DND-41 (cell line): ENCODE measurements at regions not wholly inside any gene's neighbourhood (a gene's known extent, or its start where the extent isn't known, plus 50 kb on each side); places are given as distances from the start of the nearest gene placed in this dataset.
"Not testable (repeated sequence)": the region's sequence is repeated elsewhere in the genome, so short reads cannot be mapped to it uniquely, and the experiment has no call there.

Experiments used
- ATAC-seq: fragments of 200-7000 bp; cut with Tn5 transposase; 3 replicates; pipeline ENCODE4 v1.9.1; 2021; ENCODE audit warnings: low read depth; ENCODE audit not compliant: insufficient read depth
- DNase-seq: peaks from one replicate; pipeline ENCODE4 v3.0.0-alpha.2; 2020
- H2AFZ ChIP-seq: 2 replicates; pipeline ENCODE4 v1.6.0; 2012; ENCODE audit warnings: low read depth, low read length
- H3K27ac ChIP-seq: 2 replicates; pipeline ENCODE4 v1.5.1; 2012; ENCODE audit warnings: low read length, inconsistent platforms
- H3K27me3 ChIP-seq: fragments of 200-600 bp; sonication (generic); 2 replicates; pipeline ENCODE4 v1.6.0; 2012; ENCODE audit warnings: low read length, mild to moderate bottlenecking, inconsistent platforms; ENCODE audit not compliant: insufficient read depth, poor library complexity
- H3K36me3 ChIP-seq: 2 replicates; pipeline ENCODE4 v1.5.1; 2012; ENCODE audit warnings: low read length, inconsistent platforms; ENCODE audit not compliant: insufficient read depth
- H3K4me1 ChIP-seq: 2 replicates; pipeline ENCODE4 v1.5.1; 2012; ENCODE audit warnings: mild to moderate bottlenecking, low read length; ENCODE audit not compliant: insufficient read depth
- H3K4me2 ChIP-seq: 2 replicates; pipeline ENCODE4 v1.6.0; 2012; ENCODE audit warnings: mild to moderate bottlenecking, moderate library complexity, low read length, inconsistent platforms; ENCODE audit not compliant: insufficient read depth
- H3K4me3 ChIP-seq, 2 experiments: fragments of 200-600 bp in 1 of 2; shearing (Covaris generic) in 1 of 2; 2 replicates each; pipeline ENCODE4 v1.5.1; 2012 to 2016; ENCODE audit warnings: inconsistent platforms in 2 of 2, low read length in 2 of 2, mild to moderate bottlenecking in 2 of 2, low read depth in 1 of 2, moderate library complexity in 1 of 2
- H3K79me2 ChIP-seq: 2 replicates; pipeline ENCODE4 v1.6.0; 2012; ENCODE audit warnings: low read length, inconsistent platforms; ENCODE audit not compliant: insufficient read depth
- H3K9ac ChIP-seq: 2 replicates; pipeline ENCODE4 v1.6.0; 2012; ENCODE audit warnings: low read depth, mild to moderate bottlenecking, inconsistent platforms, low read length, moderate library complexity
- H3K9me3 ChIP-seq: 2 replicates; pipeline ENCODE4 v1.5.1; 2012; ENCODE audit warnings: low read length, moderate library complexity, mild to moderate bottlenecking, inconsistent platforms; ENCODE audit not compliant: insufficient read depth, severe bottlenecking
- H4K20me1 ChIP-seq: 2 replicates; pipeline ENCODE4 v1.6.0; 2012; ENCODE audit warnings: low read length; ENCODE audit not compliant: insufficient read depth
- EZH2 ChIP-seq: IDR thresholded peaks from 3 replicates; pipeline ENCODE4 v1.6.1; 2012; ENCODE audit warnings: borderline replicate concordance, low read depth, mild to moderate bottlenecking, moderate library complexity, low read length, inconsistent platforms; ENCODE audit not compliant: severe bottlenecking
- TF ChIP-seq, protein P1 (sequence below): IDR thresholded peaks from 2 replicates; pipeline ENCODE4 v1.5.1; 2012; ENCODE audit warnings: borderline replicate concordance, low read length, moderate library complexity, mild to moderate bottlenecking; ENCODE audit not compliant: poor library complexity, severe bottlenecking; ENCODE audit errors: extremely low read depth

DNA sequence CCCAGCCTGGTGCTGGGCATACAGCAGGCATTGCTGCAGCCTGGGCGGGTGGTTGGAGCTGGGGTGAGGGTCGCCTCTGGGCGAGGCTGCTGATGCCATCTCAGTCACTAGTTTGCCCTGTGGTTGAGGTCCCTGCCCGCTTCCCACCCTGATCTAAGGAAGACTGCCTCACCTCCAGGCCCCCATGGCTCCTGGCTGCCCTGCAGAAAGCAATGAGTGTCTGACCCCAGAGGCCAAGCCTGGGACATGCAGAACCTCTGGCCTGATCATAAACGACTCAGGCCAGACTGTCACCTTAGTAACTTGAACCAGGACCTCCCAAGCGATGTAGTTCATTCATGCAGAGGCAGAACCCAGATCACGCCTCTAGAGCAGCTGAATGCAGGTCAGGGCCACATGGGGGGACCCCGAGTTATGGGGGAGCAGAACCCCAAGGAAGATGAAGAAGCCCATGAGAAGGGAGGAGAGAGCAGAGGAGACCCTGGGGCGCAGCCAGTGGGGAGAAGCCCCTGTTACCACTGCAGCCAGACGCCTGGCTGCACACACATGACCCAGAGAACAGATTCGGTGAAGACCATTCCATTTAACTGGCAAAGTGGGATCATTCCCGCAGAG is 213.9 kb downstream of the TBC1D2B start:
- TF ChIP-seq, protein P1, sequence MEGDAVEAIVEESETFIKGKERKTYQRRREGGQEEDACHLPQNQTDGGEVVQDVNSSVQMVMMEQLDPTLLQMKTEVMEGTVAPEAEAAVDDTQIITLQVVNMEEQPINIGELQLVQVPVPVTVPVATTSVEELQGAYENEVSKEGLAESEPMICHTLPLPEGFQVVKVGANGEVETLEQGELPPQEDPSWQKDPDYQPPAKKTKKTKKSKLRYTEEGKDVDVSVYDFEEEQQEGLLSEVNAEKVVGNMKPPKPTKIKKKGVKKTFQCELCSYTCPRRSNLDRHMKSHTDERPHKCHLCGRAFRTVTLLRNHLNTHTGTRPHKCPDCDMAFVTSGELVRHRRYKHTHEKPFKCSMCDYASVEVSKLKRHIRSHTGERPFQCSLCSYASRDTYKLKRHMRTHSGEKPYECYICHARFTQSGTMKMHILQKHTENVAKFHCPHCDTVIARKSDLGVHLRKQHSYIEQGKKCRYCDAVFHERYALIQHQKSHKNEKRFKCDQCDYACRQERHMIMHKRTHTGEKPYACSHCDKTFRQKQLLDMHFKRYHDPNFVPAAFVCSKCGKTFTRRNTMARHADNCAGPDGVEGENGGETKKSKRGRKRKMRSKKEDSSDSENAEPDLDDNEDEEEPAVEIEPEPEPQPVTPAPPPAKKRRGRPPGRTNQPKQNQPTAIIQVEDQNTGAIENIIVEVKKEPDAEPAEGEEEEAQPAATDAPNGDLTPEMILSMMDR, result no peak
- no peak for TF ChIP-seq EZH2
- ATAC-seq, result no peak
- H3K79me2 ChIP-seq, result no peaks in the 10 kb centered on the region
- no peaks in the 10 kb centered on the region; the same call in 1 of the 2 replicates for H4K20me1 ChIP-seq
- no peaks in the 10 kb centered on the region for H3K4me1 ChIP-seq
- peaks cover 14% of the 10 kb centered on the region for H3K27me3 ChIP-seq
- H2AFZ ChIP-seq, result no peak overlapping the region
- H3K9ac ChIP-seq, result no peak overlapping the region
- no peaks in the 10 kb centered on the region for H3K36me3 ChIP-seq
- H3K9me3 ChIP-seq, result no peaks in the 10 kb centered on the region
- no peak overlapping the region for H3K4me3 ChIP-seq
- no peak for DNase-seq
- H3K4me2 ChIP-seq, result no peak overlapping the region
- H3K27ac ChIP-seq, result no peak overlapping the region

DNA sequence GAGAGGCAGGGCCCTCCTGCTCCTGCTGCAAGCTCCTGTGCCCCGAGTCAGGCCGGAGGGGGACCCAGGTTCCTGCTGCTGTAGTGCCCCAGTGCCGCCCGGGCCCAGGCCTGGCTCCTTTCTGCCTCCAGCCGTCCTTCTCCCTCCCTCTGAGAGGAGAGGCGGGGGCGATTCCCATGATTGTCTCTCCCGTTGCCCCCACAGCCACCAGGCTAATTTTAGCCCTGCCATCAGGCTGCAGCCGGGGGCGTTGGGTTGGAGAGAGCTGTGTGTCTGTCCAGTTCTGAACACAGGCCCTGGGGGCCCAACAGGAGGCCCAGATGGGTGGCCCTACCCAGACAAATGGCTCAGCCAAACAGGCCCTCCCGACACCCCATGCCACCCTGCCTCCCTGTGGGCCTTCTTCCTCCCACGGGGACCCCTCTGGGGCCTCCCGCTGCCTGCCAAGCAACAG is 214.8 kb downstream of the TBC1D2B start:
- Histone ChIP-seq H4K20me1 (no peaks in the 10 kb centered on the region; the same call in 1 of the 2 replicates), H3K4me3 (no peak overlapping the region), H3K79me2 (no peaks in the 10 kb centered on the region), H3K36me3 (no peaks in the 10 kb centered on the region), H3K9me3 (no peaks in the 10 kb centered on the region), H3K4me2 (no peak overlapping the region), H3K9ac (no peak overlapping the region), H3K4me1 (no peaks in the 10 kb centered on the region), H3K27ac (no peak overlapping the region), H2AFZ (no peak overlapping the region), H3K27me3 (peaks cover 14% of the 10 kb centered on the region)
- TF ChIP-seq EZH2, result no peak
- TF ChIP-seq, protein P1, result no peak
- DNase-seq (no peak), ATAC-seq (no peak)

DNA sequence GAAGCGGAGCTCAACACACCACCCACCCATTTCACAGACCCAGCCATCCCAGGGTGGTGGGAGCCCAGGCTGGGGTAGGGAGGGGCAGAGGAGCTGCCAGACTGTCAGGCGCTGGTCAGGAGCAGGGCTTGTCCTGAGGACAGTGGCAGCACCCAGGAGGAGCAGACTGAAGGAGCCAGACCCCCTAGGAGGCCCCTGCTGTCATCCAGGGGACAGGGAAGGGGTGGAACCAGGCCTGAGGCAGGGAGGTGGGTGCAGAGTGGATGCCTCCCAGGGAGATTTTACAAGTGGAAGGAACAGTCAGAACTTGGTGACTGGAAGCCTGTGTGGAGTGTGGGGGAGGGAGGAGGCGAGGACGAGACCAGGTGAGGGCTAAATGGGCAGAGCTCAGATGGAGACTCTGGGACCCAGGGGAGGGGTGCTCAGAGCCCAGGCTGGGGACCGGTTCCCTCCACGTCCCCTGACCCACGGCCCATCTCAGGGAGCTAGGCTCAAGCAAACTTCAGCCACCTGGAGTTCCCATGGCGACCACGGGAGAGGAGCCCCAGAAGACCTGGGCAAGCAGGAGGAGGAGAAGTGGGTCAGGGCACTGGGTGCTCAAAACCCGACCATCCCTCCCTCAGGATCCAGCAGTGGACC is 215.4 kb downstream of the TBC1D2B start:
- not testable (repeated sequence) for H3K79me2 ChIP-seq, ATAC-seq, H4K20me1 ChIP-seq, H3K9me3 ChIP-seq, H3K4me3 ChIP-seq, H3K4me1 ChIP-seq, H3K36me3 ChIP-seq, H3K9ac ChIP-seq, H2AFZ ChIP-seq, DNase-seq, H3K4me2 ChIP-seq, H3K27ac ChIP-seq
- H3K27me3 ChIP-seq, result peaks cover 14% of the 10 kb centered on the region

DNA sequence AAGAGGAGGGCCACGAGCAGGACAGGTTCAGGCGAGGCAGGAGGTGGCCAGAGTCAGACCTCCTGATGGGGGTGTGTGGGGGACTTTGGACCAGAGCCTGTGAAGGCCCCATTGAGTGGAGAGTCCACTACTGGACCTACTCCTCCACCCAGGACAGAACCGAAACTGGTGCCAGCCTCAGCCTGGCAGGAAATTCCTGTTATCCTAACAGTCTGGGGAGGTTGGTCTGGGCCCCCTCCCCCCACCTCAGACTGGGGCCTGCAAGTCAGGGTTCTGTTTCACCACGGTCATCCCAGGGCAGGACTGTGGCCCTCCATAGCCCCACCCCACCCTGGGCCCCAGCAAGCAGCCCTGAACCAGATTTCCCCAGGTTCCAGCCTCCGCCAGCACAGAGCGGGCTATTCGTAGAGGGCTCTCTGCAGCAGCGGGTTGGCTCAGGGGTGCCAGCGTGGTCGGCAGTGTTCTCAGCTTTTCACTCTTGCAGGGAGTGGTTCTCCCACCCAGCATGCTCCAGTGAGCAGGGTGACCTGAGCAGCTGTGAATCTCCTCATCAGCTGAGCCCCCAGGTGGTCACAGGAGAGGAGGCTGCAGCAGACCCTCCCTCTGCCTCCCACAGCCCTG is 217.3 kb downstream of the TBC1D2B start:
- ATAC-seq, result no peak
- no peaks in the 10 kb centered on the region for H3K36me3 ChIP-seq
- H3K4me3 ChIP-seq, result no peak overlapping the region
- DNase-seq, result no peak
- H4K20me1 ChIP-seq, result no peaks in the 10 kb centered on the region; the same call in 1 of the 2 replicates
- H3K4me1 ChIP-seq, result no peaks in the 10 kb centered on the region
- H3K9ac ChIP-seq, result no peak overlapping the region
- no peak for TF ChIP-seq EZH2
- TF ChIP-seq, protein P1, result no peak
- H3K27ac ChIP-seq, result no peak overlapping the region
- no peak overlapping the region for H3K4me2 ChIP-seq
- no peak overlapping the region for H2AFZ ChIP-seq
- no peaks in the 10 kb centered on the region for H3K79me2 ChIP-seq
- peaks cover 14% of the 10 kb centered on the region for H3K27me3 ChIP-seq
- H3K9me3 ChIP-seq, result no peaks in the 10 kb centered on the region
